Suprapubic skin (tissue), 4 donors: ENCODE measurements at regions not wholly inside any gene's neighbourhood (a gene's known extent, or its start where the extent isn't known, plus 50 kb on each side); places are given as distances from the start of the nearest gene placed in this dataset.

ENCODE experiments used
- POLR2A ChIP-seq, 2 donors: fragments of 450-650 bp; IDR thresholded peaks; one replicate each; pipeline ENCODE4 v1.6.1; 2017; ENCODE audit warnings: antibody characterized with exemption in 2 of 2, mild to moderate bottlenecking in 2 of 2, moderate library complexity in 2 of 2
- POLR2AphosphoS5 ChIP-seq, 3 donors: sonication (generic); formaldehyde crosslinking; IDR thresholded peaks; one replicate each; pipeline ENCODE4 v1.6.1; 2017; ENCODE audit warnings: antibody characterized with exemption in 3 of 3
- TF ChIP-seq, protein P1 (sequence below), 2 donors: fragments of 200-600 bp in 1 of 2; fragments of 450-650 bp in 1 of 2; sonication (generic) in 1 of 2; IDR thresholded peaks; one replicate each; pipeline ENCODE4 v1.5.1; 2016 to 2019; ENCODE audit warnings: antibody characterized with exemption in 2 of 2, mild to moderate bottlenecking in 1 of 2, moderate library complexity in 1 of 2

- TF ChIP-seq, protein P1, sequence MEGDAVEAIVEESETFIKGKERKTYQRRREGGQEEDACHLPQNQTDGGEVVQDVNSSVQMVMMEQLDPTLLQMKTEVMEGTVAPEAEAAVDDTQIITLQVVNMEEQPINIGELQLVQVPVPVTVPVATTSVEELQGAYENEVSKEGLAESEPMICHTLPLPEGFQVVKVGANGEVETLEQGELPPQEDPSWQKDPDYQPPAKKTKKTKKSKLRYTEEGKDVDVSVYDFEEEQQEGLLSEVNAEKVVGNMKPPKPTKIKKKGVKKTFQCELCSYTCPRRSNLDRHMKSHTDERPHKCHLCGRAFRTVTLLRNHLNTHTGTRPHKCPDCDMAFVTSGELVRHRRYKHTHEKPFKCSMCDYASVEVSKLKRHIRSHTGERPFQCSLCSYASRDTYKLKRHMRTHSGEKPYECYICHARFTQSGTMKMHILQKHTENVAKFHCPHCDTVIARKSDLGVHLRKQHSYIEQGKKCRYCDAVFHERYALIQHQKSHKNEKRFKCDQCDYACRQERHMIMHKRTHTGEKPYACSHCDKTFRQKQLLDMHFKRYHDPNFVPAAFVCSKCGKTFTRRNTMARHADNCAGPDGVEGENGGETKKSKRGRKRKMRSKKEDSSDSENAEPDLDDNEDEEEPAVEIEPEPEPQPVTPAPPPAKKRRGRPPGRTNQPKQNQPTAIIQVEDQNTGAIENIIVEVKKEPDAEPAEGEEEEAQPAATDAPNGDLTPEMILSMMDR (IDR thresholded peaks at IDR 0.05), result no peak
- TF ChIP-seq POLR2AphosphoS5 (IDR thresholded peaks at IDR 0.05) (no peak), POLR2A (IDR thresholded peaks at IDR 0.05) (no peak)
These were observed 696.8 kb upstream of the LRFN5 start for GRCh38 chr14:40909906-40910305.
